Neural progenitor cell (in vitro differentiated cells): ENCODE measurements at regions not wholly inside any gene's neighbourhood (a gene's known extent, or its start where the extent isn't known, plus 50 kb on each side); places are given as distances from the start of the nearest gene placed in this dataset.
A peak's percentile ranks its signal among the peaks of the same experiment; 100 is the strongest.

Source experiments
- DNase-seq: peaks from one replicate; pipeline ENCODE4 v3.0.0-alpha.2; 2016; ENCODE audit warnings: low spot score
- H2AFZ ChIP-seq: fragments of 200-600 bp; sonication (generic); replicated peaks from 2 replicates; pipeline ENCODE4 v1.6.1; 2016; ENCODE audit warnings: antibody characterized with exemption
- H3F3A ChIP-seq: fragments of 200-600 bp; sonication (generic); 2 replicates; pipeline ENCODE4 v1.6.1; 2016; ENCODE audit warnings: antibody characterized with exemption, low read depth
- H3K27ac ChIP-seq: fragments of 200-600 bp; sonication (generic); 2 replicates; pipeline ENCODE4 v1.5.1; 2016; ENCODE audit warnings: mild to moderate bottlenecking
- H3K27me3 ChIP-seq: fragments of 200-600 bp; sonication (generic); 2 replicates; pipeline ENCODE4 v1.6.1; 2016; ENCODE audit warnings: mild to moderate bottlenecking, moderate library complexity
- H3K36me3 ChIP-seq: fragments of 200-600 bp; sonication (generic); 2 replicates; pipeline ENCODE4 v1.5.1; 2016
- H3K4me1 ChIP-seq: fragments of 200-600 bp; sonication (generic); 2 replicates; pipeline ENCODE4 v1.6.1; 2016; ENCODE audit warnings: mixed run types
- H3K4me2 ChIP-seq: fragments of 200-600 bp; sonication (generic); 2 replicates; pipeline ENCODE4 v1.6.1; 2016
- H3K4me3 ChIP-seq: fragments of 200-600 bp; sonication (generic); 2 replicates; pipeline ENCODE4 v1.5.1; 2016
- H3K79me2 ChIP-seq: fragments of 200-600 bp; sonication (generic); 2 replicates; pipeline ENCODE4 v1.6.1; 2016; ENCODE audit warnings: low read depth
- H3K9ac ChIP-seq: fragments of 200-600 bp; sonication (generic); 2 replicates; pipeline ENCODE4 v1.6.1; 2016
- H3K9me3 ChIP-seq: fragments of 200-600 bp; sonication (generic); 2 replicates; pipeline ENCODE4 v1.5.1; 2016; ENCODE audit warnings: low read depth
- H4K20me1 ChIP-seq: fragments of 200-600 bp; sonication (generic); 2 replicates; pipeline ENCODE4 v1.6.1; 2016; ENCODE audit warnings: low read depth
- H3K27ac Mint-ChIP-seq: 3 replicates; pipeline ENCODE4 v1.8.0; 2021; ENCODE audit warnings: mixed read lengths
- H3K27me3 Mint-ChIP-seq: 2 replicates; pipeline ENCODE4 v1.8.0; 2022; ENCODE audit warnings: low read depth, mild to moderate bottlenecking, inconsistent platforms, moderate library complexity, mixed read lengths; ENCODE audit not compliant: insufficient read depth
- H3K36me3 Mint-ChIP-seq: 3 replicates; pipeline ENCODE4 v1.8.0; 2021; ENCODE audit warnings: mixed read lengths
- H3K4me1 Mint-ChIP-seq: 3 replicates; pipeline ENCODE4 v1.8.0; 2021; ENCODE audit warnings: mixed read lengths
- H3K4me3 Mint-ChIP-seq: 3 replicates; pipeline ENCODE4 v1.8.0; 2021; ENCODE audit warnings: mild to moderate bottlenecking, moderate library complexity, mixed read lengths
- H3K9me3 Mint-ChIP-seq: 3 replicates; pipeline ENCODE4 v1.8.0; 2020; ENCODE audit warnings: mixed read lengths
- CTCF ChIP-seq: fragments of 200-600 bp; sonication (generic); IDR thresholded peaks from 2 replicates; pipeline ENCODE4 v1.5.1; 2017; ENCODE audit warnings: antibody characterized with exemption, mild to moderate bottlenecking
- EZH2 ChIP-seq: fragments of 200-600 bp; sonication (generic); IDR thresholded peaks from 2 replicates; pipeline ENCODE4 v1.6.1; 2017; ENCODE audit warnings: antibody characterized with exemption, mild to moderate bottlenecking, moderate library complexity
- EZH2phosphoT487 ChIP-seq: fragments of 200-600 bp; sonication (generic); IDR thresholded peaks from 2 replicates; pipeline ENCODE4 v1.6.1; 2017; ENCODE audit warnings: antibody characterized with exemption

GRCh38 chr1:217943361-217943760 is 312.2 kb downstream of the SPATA17 start:
- peaks cover 9% of the 10 kb centered on the region for H3K4me1 ChIP-seq
- Mint-ChIP-seq H3K36me3 (no peaks in the 10 kb centered on the region), H3K27me3 (peaks cover 3% of the 10 kb centered on the region), H3K27ac (no peak overlapping the region), H3K4me3 (no peak overlapping the region), H3K4me1 (peaks cover 8% of the 10 kb centered on the region), H3K9me3 (no peaks in the 10 kb centered on the region)
- H3K9ac ChIP-seq = no peak overlapping the region
- no peak for DNase-seq
- no peaks in the 10 kb centered on the region for H3K36me3 ChIP-seq
- no peaks in the 10 kb centered on the region for H3K79me2 ChIP-seq
- TF ChIP-seq EZH2 (no peak), EZH2phosphoT487 (no peak), CTCF (no peak)
- no peaks in the 10 kb centered on the region for H3K27me3 ChIP-seq
- no peak overlapping the region for H3K4me2 ChIP-seq
- no peaks in the 10 kb centered on the region for H4K20me1 ChIP-seq
- H3F3A ChIP-seq = no peaks in the 10 kb centered on the region
- H3K27ac ChIP-seq = no peak overlapping the region
- no peaks in the 10 kb centered on the region for H3K9me3 ChIP-seq
- no peak overlapping the region for H3K4me3 ChIP-seq
- no peak overlapping the region for H2AFZ ChIP-seq

DNA sequence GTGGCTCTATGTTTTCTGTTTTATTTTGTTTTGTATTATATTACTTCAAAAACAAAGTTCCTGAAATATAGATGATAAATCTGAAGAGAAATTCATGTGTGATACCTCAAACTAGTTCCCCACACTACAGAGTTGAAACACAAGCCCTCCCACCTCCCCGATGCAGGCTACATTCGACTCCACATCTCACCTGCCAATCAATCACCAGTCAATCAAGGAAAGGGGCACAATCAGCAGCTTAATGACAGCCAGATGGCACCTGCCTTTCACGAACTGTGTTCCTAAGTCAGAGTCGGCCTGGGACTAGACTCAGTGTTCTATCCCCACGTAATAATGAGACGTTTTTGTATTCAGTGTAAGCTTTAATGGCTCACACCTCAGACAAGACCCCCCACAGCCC is 313.4 kb downstream of the SPATA17 start:
- Histone ChIP-seq H4K20me1 (no peaks in the 10 kb centered on the region), H3K79me2 (no peaks in the 10 kb centered on the region), H2AFZ (no peak overlapping the region), H3K27me3 (no peaks in the 10 kb centered on the region), H3K9me3 (no peaks in the 10 kb centered on the region), H3K36me3 (no peaks in the 10 kb centered on the region), H3K4me1 (peaks cover 9% of the 10 kb centered on the region), H3F3A (no peaks in the 10 kb centered on the region), H3K9ac (no peak overlapping the region), H3K4me3 (no peak overlapping the region), H3K27ac (no peak overlapping the region), H3K4me2 (no peak overlapping the region)
- no peak overlapping the region for H3K27ac Mint-ChIP-seq
- TF ChIP-seq EZH2 (no peak), EZH2phosphoT487 (no peak), CTCF (no peak)
- H3K27me3 Mint-ChIP-seq = peaks cover 3% of the 10 kb centered on the region
- no peaks in the 10 kb centered on the region for H3K36me3 Mint-ChIP-seq
- DNase-seq = no peak
- no peaks in the 10 kb centered on the region for H3K9me3 Mint-ChIP-seq
- no peak overlapping the region for H3K4me3 Mint-ChIP-seq
- peaks cover 8% of the 10 kb centered on the region for H3K4me1 Mint-ChIP-seq

GRCh38 chr1:217946511-217946910 is 315.4 kb downstream of the SPATA17 start:
- Histone ChIP-seq H3K9ac (no peak overlapping the region), H3K36me3 (no peaks in the 10 kb centered on the region), H3K27ac (no peak overlapping the region), H3K27me3 (no peaks in the 10 kb centered on the region), H3K9me3 (no peaks in the 10 kb centered on the region), H2AFZ (peak overlapping the region; percentile 48), H3F3A (no peaks in the 10 kb centered on the region), H3K79me2 (no peaks in the 10 kb centered on the region), H3K4me1 (peaks cover 9% of the 10 kb centered on the region), H4K20me1 (no peaks in the 10 kb centered on the region), H3K4me3 (no peak overlapping the region), H3K4me2 (no peak overlapping the region)
- TF ChIP-seq EZH2 (no peak), EZH2phosphoT487 (no peak), CTCF (no peak)
- Mint-ChIP-seq H3K27ac (no peak overlapping the region), H3K36me3 (no peaks in the 10 kb centered on the region), H3K4me3 (no peak overlapping the region), H3K27me3 (peaks cover 8% of the 10 kb centered on the region), H3K9me3 (no peaks in the 10 kb centered on the region), H3K4me1 (peaks cover 8% of the 10 kb centered on the region)
- no peak for DNase-seq

DNA sequence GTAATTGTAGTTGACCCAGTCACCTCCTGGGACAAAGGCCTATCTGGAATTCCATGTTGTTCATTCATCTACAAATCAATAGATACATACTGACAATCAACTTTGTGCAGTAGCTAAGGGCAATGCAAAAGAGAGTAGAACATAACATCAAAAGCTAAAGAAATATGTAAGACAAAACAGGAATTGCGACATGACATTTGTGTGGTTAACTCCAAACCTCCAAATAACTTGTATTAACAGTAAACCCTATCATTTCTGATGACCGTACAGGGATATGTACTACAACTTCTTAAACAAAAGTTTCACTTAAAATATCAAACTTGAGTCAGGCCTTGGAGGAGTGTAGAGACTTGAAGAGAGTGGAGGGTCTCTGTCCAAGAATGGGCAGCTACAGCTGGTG is 317.6 kb downstream of the SPATA17 start:
- H3K27me3 Mint-ChIP-seq = peaks cover 8% of the 10 kb centered on the region
- H3K27ac Mint-ChIP-seq = no peak overlapping the region
- no peak for TF ChIP-seq EZH2
- TF ChIP-seq EZH2phosphoT487 = no peak
- TF ChIP-seq CTCF = no peak
- Histone ChIP-seq H3K9me3 (no peaks in the 10 kb centered on the region), H3K4me2 (no peak overlapping the region), H3K36me3 (no peaks in the 10 kb centered on the region), H3K4me3 (no peak overlapping the region), H3F3A (no peaks in the 10 kb centered on the region), H3K27ac (no peak overlapping the region), H3K9ac (no peak overlapping the region), H3K4me1 (peaks cover 9% of the 10 kb centered on the region), H2AFZ (no peak overlapping the region), H3K79me2 (no peaks in the 10 kb centered on the region), H3K27me3 (no peaks in the 10 kb centered on the region), H4K20me1 (no peaks in the 10 kb centered on the region)
- peaks cover 8% of the 10 kb centered on the region for H3K4me1 Mint-ChIP-seq
- H3K36me3 Mint-ChIP-seq = no peaks in the 10 kb centered on the region
- H3K4me3 Mint-ChIP-seq = no peak overlapping the region
- no peak for DNase-seq
- H3K9me3 Mint-ChIP-seq = no peaks in the 10 kb centered on the region
